Parathyroid adenoma (tissue), 2 donors: ENCODE measurements at regions not wholly inside any gene's neighbourhood (a gene's known extent, or its start where the extent isn't known, plus 50 kb on each side); places are given as distances from the start of the nearest gene placed in this dataset.

Experiments used
- H2AFZ ChIP-seq: fragments of 300-600 bp; sonication (generic); one replicate; pipeline ENCODE4 v1.7.0; 2017; ENCODE audit warnings: antibody characterized with exemption, mild to moderate bottlenecking
- H3K27ac ChIP-seq: fragments of 300-600 bp; sonication (generic); one replicate; pipeline ENCODE4 v1.7.0; 2017
- H3K27me3 ChIP-seq: fragments of 300-600 bp; sonication (generic); one replicate; pipeline ENCODE4 v1.7.0; 2017; ENCODE audit warnings: low read length; ENCODE audit not compliant: control insufficient read depth, insufficient read depth
- H3K36me3 ChIP-seq: fragments of 300-600 bp; sonication (generic); one replicate; pipeline ENCODE4 v1.7.0; 2017; ENCODE audit warnings: low read length; ENCODE audit not compliant: control insufficient read depth, insufficient read depth
- H3K4me1 ChIP-seq: fragments of 300-600 bp; sonication (generic); one replicate; pipeline ENCODE4 v1.7.0; 2017; ENCODE audit warnings: control low read depth
- H3K4me2 ChIP-seq: fragments of 300-600 bp; sonication (generic); one replicate; pipeline ENCODE4 v1.7.0; 2017; ENCODE audit warnings: low read length
- H3K4me3 ChIP-seq: fragments of 300-600 bp; sonication (generic); one replicate; pipeline ENCODE4 v1.7.0; 2017; ENCODE audit warnings: low read depth, low read length
- H3K79me2 ChIP-seq: fragments of 300-600 bp; sonication (generic); one replicate; pipeline ENCODE4 v1.7.0; 2017; ENCODE audit warnings: control low read depth
- H3K9ac ChIP-seq: fragments of 300-600 bp; sonication (generic); one replicate; pipeline ENCODE4 v1.7.0; 2017; ENCODE audit warnings: mild to moderate bottlenecking
- H3K9me3 ChIP-seq: fragments of 300-600 bp; sonication (generic); one replicate; pipeline ENCODE4 v1.7.0; 2017; ENCODE audit warnings: low read length; ENCODE audit not compliant: control insufficient read depth
- CTCF ChIP-seq: fragments of 300-600 bp; sonication (generic); IDR thresholded peaks from one replicate; pipeline ENCODE4 v1.7.0; 2017; ENCODE audit warnings: antibody characterized with exemption, mild to moderate bottlenecking
- donor health status: primary hyperparathyroidism.

GRCh38 chr11:128388206-128388815 is 199.0 kb downstream of the ETS1 start:
- H3K9me3 ChIP-seq: no peaks in the 10 kb centered on the region
- no peaks in the 10 kb centered on the region for H3K79me2 ChIP-seq

GRCh38 chr11:128379587-128380580 is 207.5 kb downstream of the ETS1 start:
- Histone ChIP-seq H3K27me3 (no peaks in the 10 kb centered on the region), H3K36me3 (no peaks in the 10 kb centered on the region), H3K79me2 (no peaks in the 10 kb centered on the region), H3K9me3 (no peaks in the 10 kb centered on the region), H3K4me2 (no peak overlapping the region), H2AFZ (no peak overlapping the region), H3K27ac (no peak overlapping the region), H3K9ac (no peak overlapping the region), H3K4me3 (no peak overlapping the region), H3K4me1 (no peaks in the 10 kb centered on the region)
- no peak for TF ChIP-seq CTCF

More at GRCh38 chr11:128388206-128388815, 199.0 kb downstream of the ETS1 start:
- Histone ChIP-seq H3K36me3 (no peaks in the 10 kb centered on the region), H3K4me1 (peaks cover 8% of the 10 kb centered on the region), H3K4me2 (no peak overlapping the region), H3K9ac (no peak overlapping the region), H3K27me3 (no peaks in the 10 kb centered on the region), H3K27ac (no peak overlapping the region), H3K4me3 (no peak overlapping the region), H2AFZ (no peak overlapping the region)
- TF ChIP-seq CTCF: no peak

- Histone ChIP-seq H3K4me2 (no peak overlapping the region), H3K36me3 (no peaks in the 10 kb centered on the region), H3K9ac (no peak overlapping the region), H3K9me3 (no peaks in the 10 kb centered on the region), H3K27ac (no peak overlapping the region), H3K27me3 (no peaks in the 10 kb centered on the region), H3K4me3 (no peak overlapping the region), H3K4me1 (no peaks in the 10 kb centered on the region), H3K79me2 (no peaks in the 10 kb centered on the region), H2AFZ (no peak overlapping the region)
- TF ChIP-seq CTCF: no peak
These were observed 211.4 kb downstream of the ETS1 start for GRCh38 chr11:128375961-128376360.

- no peak for TF ChIP-seq CTCF
- Histone ChIP-seq H3K9me3 (no peaks in the 10 kb centered on the region), H3K36me3 (no peaks in the 10 kb centered on the region), H3K9ac (no peak overlapping the region), H3K4me2 (no peak overlapping the region), H3K4me3 (no peak overlapping the region), H3K4me1 (no peaks in the 10 kb centered on the region), H3K27ac (no peak overlapping the region), H3K79me2 (no peaks in the 10 kb centered on the region), H3K27me3 (no peaks in the 10 kb centered on the region), H2AFZ (no peak overlapping the region)
These were observed 213.3 kb downstream of the ETS1 start for GRCh38 chr11:128374026-128374425.
